HCT116 (cell line): ENCODE measurements at regions not wholly inside any gene's neighbourhood (a gene's known extent, or its start where the extent isn't known, plus 50 kb on each side); places are given as distances from the start of the nearest gene placed in this dataset.

ENCODE experiments used
- ATAC-seq: fragments of 200-7000 bp; cut with Tn5 transposase; 2 replicates; pipeline ENCODE4 v1.9.1; 2020; ENCODE audit warnings: mild to moderate bottlenecking, moderate library complexity
- BruUV-seq: library from RNA; stranded (reverse); fragments of 400-500 nt; replicated peaks from 2 replicates; lab custom pipeline; 2021; lab: Mats Ljungman, UMichigan
- CTCF ChIA-PET: fragments of 300-600 bp; sonication (Branson Sonifier 250); formaldehyde crosslinking; loops from one replicate; lab custom pipeline; 2021; ENCODE audit warnings: antibody characterized with exemption; lab: Charles Lee
- POLR2A ChIA-PET: fragments of 300-600, 350-600 bp; sonication (Branson Sonifier 250); formaldehyde crosslinking; loops from one replicate; lab custom pipeline; 2021; ENCODE audit warnings: antibody characterized with exemption; lab: Charles Lee
- RAD21 ChIA-PET, 2 experiments: fragments of 300-600 bp; sonication (Branson Sonifier 250); formaldehyde crosslinking; loops; one replicate each; lab custom pipeline; 2023; ENCODE audit warnings: low total read pairs in 2 of 2; ENCODE audit not compliant: uncharacterized antibody in 2 of 2, unreplicated experiment in 2 of 2, low non-redundant PET in 1 of 2; lab: Charles Lee
- DNase-seq: peaks from one replicate; pipeline ENCODE4 v3.0.0-alpha.2; 2010; ENCODE audit warnings: low read depth, low spot score
- H2AFZ ChIP-seq: fragments of 200-600 bp; shearing (Covaris generic), sonication (generic); 2 replicates; pipeline ENCODE4 v1.6.1; 2017; ENCODE audit warnings: low read depth, mixed run types, mixed read lengths, antibody characterized with exemption, low read length; ENCODE audit not compliant: poor library complexity, severe bottlenecking
- H3K27ac ChIP-seq: 2 replicates; pipeline ENCODE4 v1.5.1; 2012; ENCODE audit warnings: low read depth, low read length
- H3K27me3 ChIP-seq: fragments of 200-600 bp; sonication (generic); 2 replicates; pipeline ENCODE4 v1.6.1; 2016; ENCODE audit warnings: mixed run types, low read length, mixed read lengths; ENCODE audit not compliant: insufficient read depth
- H3K36me3 ChIP-seq, 2 experiments: fragments of 200-500 bp in 1 of 2; fragments of 200-600 bp in 1 of 2; sonication (Bioruptor generic) in 1 of 2; sonication (generic) in 1 of 2; 2 replicates each; pipeline versions ENCODE4 v1.5.1 to v1.6.1; 2014 to 2016; ENCODE audit warnings: low read length in 2 of 2, inconsistent platforms in 1 of 2, mixed read lengths in 1 of 2, mixed run types in 1 of 2; ENCODE audit not compliant: insufficient read depth in 2 of 2, control insufficient read depth in 1 of 2
- H3K4me1 ChIP-seq, 2 experiments: fragments of 200-600 bp in 1 of 2; sonication (generic) in 1 of 2; 2 replicates each; pipeline versions ENCODE4 v1.5.1 to v1.6.1; 2012 to 2017; ENCODE audit warnings: low read length in 2 of 2, inconsistent platforms in 1 of 2, mild to moderate bottlenecking in 1 of 2, mixed read lengths in 1 of 2, mixed run types in 1 of 2, moderate library complexity in 1 of 2; ENCODE audit not compliant: insufficient read depth in 2 of 2, control insufficient read depth in 1 of 2
- H3K4me2 ChIP-seq: fragments of 200-600 bp; sonication (generic); 2 replicates; pipeline ENCODE4 v1.6.1; 2017; ENCODE audit warnings: mixed run types, low read length, mixed read lengths
- H3K4me3 ChIP-seq, 2 experiments: fragments of 200-600 bp in 1 of 2; sonication (generic) in 1 of 2; replicated peaks in 1 of 2; 2 replicates each; pipeline ENCODE4 v1.5.1; 2011 to 2016; ENCODE audit warnings: low read length in 2 of 2, control low read depth in 1 of 2, low read depth in 1 of 2, mild to moderate bottlenecking in 1 of 2, mixed read lengths in 1 of 2, mixed run types in 1 of 2
- H3K79me2 ChIP-seq: fragments of 200-600 bp; sonication (generic); 2 replicates; pipeline ENCODE4 v1.6.1; 2017; ENCODE audit warnings: mild to moderate bottlenecking, mixed run types, low read length, moderate library complexity, mixed read lengths; ENCODE audit not compliant: insufficient read depth
- H3K9ac ChIP-seq: fragments of 200-600 bp; sonication (generic); 2 replicates; pipeline ENCODE4 v1.6.1; 2016; ENCODE audit warnings: low read length, mixed read lengths
- H3K9me2 ChIP-seq: fragments of 200-600 bp; sonication (generic), shearing (Covaris generic); 2 replicates; pipeline ENCODE4 v1.6.1; 2017; ENCODE audit warnings: mixed run types, mild to moderate bottlenecking, moderate library complexity; ENCODE audit not compliant: insufficient read depth
- H3K9me3 ChIP-seq, 2 experiments: fragments of 200-500 bp in 1 of 2; fragments of 200-600 bp in 1 of 2; sonication (Bioruptor generic) in 1 of 2; sonication (generic) in 1 of 2; 2 replicates each; pipeline ENCODE4 v1.6.1; 2014 to 2017; ENCODE audit warnings: low read length in 2 of 2, mixed read lengths in 2 of 2, inconsistent platforms in 1 of 2, low read depth in 1 of 2, mild to moderate bottlenecking in 1 of 2, mixed run types in 1 of 2, moderate library complexity in 1 of 2; ENCODE audit not compliant: control insufficient read depth in 1 of 2, insufficient read depth in 1 of 2
- H4K20me1 ChIP-seq: fragments of 200-600 bp; sonication (generic), shearing (Covaris generic); 2 replicates; pipeline ENCODE4 v1.6.1; 2017; ENCODE audit warnings: mixed run types, mild to moderate bottlenecking, moderate library complexity; ENCODE audit not compliant: insufficient read depth
- CTCF ChIP-seq, 3 experiments: fragments of 200-600 bp in 1 of 3; sonication (generic) in 1 of 3; IDR thresholded peaks in 2 of 3; conservative IDR thresholded peaks in 1 of 3; 2 replicates each; pipeline ENCODE4 v1.5.1; 2012 to 2017; ENCODE audit warnings: low read depth in 2 of 3, low read length in 2 of 3, antibody characterized with exemption in 1 of 3, borderline replicate concordance in 1 of 3, control low read depth in 1 of 3, mild to moderate bottlenecking in 1 of 3, mixed read lengths in 1 of 3, mixed run types in 1 of 3, moderate library complexity in 1 of 3; ENCODE audit not compliant: insufficient read depth in 1 of 3
- EGR1 ChIP-seq: IDR thresholded peaks from 2 replicates; pipeline ENCODE4 v1.6.1; 2012; ENCODE audit warnings: low read depth
- EZH2 ChIP-seq: fragments of 200-600 bp; sonication (generic); IDR thresholded peaks from 2 replicates; pipeline ENCODE4 v1.6.1; 2017; ENCODE audit warnings: antibody characterized with exemption, mixed run types
- JUND ChIP-seq: IDR thresholded peaks from 2 replicates; pipeline ENCODE4 v1.6.1; 2012
- MAX ChIP-seq: IDR thresholded peaks from 2 replicates; pipeline ENCODE4 v1.6.1; 2012
- SIN3A ChIP-seq: IDR thresholded peaks from 2 replicates; pipeline ENCODE4 v1.6.1; 2012; ENCODE audit warnings: low read depth
- TCF7L2 ChIP-seq: IDR thresholded peaks from 2 replicates; pipeline ENCODE4 v1.7.0; 2011; ENCODE audit warnings: borderline replicate concordance, inconsistent platforms; ENCODE audit not compliant: insufficient read depth, insufficient read length; ENCODE audit errors: extremely low read depth
- YY1 ChIP-seq: IDR thresholded peaks from 2 replicates; pipeline ENCODE4 v1.6.1; 2011; ENCODE audit warnings: low read length, low read depth, moderate library complexity, mild to moderate bottlenecking; ENCODE audit not compliant: insufficient replicate concordance; ENCODE audit errors: extremely low read depth
- ZFX ChIP-seq: fragments of 450-650 bp; IDR thresholded peaks from 2 replicates; pipeline ENCODE4 v1.6.1; 2017
- intact Hi-C: fragments of 100-400 bp; cut with micrococcal nuclease; formaldehyde crosslinking; loops from 2 replicates; pipeline ENCODE4 v1.10.0; 2022
- TF ChIP-seq, protein P1 (sequence below): IDR thresholded peaks from 2 replicates; pipeline ENCODE4 v1.6.1; 2012

GRCh38 chr12:16670456-16671050 is 64.6 kb upstream of the LMO3 start:
- intact Hi-C loops = no loop called here
- no peak overlapping the region for H3K27ac ChIP-seq
- ChIA-PET CTCF (no interaction called here), RAD21 (no interaction called here), POLR2A (no interaction called here)
- no peaks in the 10 kb centered on the region for H4K20me1 ChIP-seq
- no peaks in the 10 kb centered on the region for H3K27me3 ChIP-seq
- DNase-seq (no peak), ATAC-seq (no peak)
- no TSS peak for BruUV-seq
- H3K79me2 ChIP-seq = no peaks in the 10 kb centered on the region
- H3K36me3 ChIP-seq = no peaks in the 10 kb centered on the region
- H3K9me3 ChIP-seq = no peaks in the 10 kb centered on the region
- H3K9ac ChIP-seq = no peak overlapping the region
- H3K4me1 ChIP-seq = no peaks in the 10 kb centered on the region
- no peak overlapping the region for H2AFZ ChIP-seq
- H3K4me3 ChIP-seq = no peak overlapping the region
- H3K4me2 ChIP-seq = no peak overlapping the region
- TF ChIP-seq EGR1 (no peak), EZH2 (no peak), CTCF (IDR thresholded peaks at IDR 0.05 in 2 of 3, conservative IDR thresholded peaks at IDR 0.05 in 1 of 3; ENCODE audit: borderline replicate concordance in 1 of 3, insufficient read depth in 1 of 3, low read depth in 2 of 3, low read length in 2 of 3) (no peak), MAX (no peak), YY1 (no peak), JUND (no peak), ZFX (no peak), TCF7L2 (no peak), SIN3A (no peak)
- TF ChIP-seq, protein P1, sequence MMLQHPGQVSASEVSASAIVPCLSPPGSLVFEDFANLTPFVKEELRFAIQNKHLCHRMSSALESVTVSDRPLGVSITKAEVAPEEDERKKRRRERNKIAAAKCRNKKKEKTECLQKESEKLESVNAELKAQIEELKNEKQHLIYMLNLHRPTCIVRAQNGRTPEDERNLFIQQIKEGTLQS = no peak
- H3K9me2 ChIP-seq = no peaks in the 10 kb centered on the region
